ENCODE measurements at regions not wholly inside any gene's neighbourhood (a gene's known extent, or its start where the extent isn't known, plus 50 kb on each side); places are given as distances from the start of the nearest gene placed in this dataset.
"Not testable (repeated sequence)": the region's sequence is repeated elsewhere in the genome, so short reads cannot be mapped to it uniquely, and the experiment has no call there.

- no peak for DNase-seq
These were observed 241.4 kb upstream of the ACVR2A start for GRCh38 chr2:147603447-147603846.

- DNase-seq, result no peak
These were observed 244.2 kb upstream of the ACVR2A start for GRCh38 chr2:147600646-147601045.

DNA sequence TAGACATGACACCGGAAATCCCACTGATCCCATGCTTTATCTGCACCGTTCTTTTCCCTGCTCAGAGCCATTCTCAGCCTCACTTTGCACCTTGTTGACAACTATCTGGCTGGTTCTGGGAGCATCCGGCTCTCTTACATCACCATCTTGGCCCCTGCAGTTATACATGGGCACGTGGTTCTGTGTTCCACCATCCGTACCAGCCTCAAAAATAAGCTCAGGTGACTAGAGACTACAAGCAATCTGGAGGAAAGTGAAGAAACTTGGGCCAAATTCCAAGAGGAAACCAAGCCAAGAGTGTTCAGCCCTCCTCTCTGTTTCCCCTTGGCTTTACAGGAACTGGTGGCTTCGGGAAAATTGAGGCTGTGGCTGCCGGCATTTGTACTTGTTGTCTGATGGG lies 244.6 kb upstream of the ACVR2A start:
- DNase-seq, result no peak

DNA sequence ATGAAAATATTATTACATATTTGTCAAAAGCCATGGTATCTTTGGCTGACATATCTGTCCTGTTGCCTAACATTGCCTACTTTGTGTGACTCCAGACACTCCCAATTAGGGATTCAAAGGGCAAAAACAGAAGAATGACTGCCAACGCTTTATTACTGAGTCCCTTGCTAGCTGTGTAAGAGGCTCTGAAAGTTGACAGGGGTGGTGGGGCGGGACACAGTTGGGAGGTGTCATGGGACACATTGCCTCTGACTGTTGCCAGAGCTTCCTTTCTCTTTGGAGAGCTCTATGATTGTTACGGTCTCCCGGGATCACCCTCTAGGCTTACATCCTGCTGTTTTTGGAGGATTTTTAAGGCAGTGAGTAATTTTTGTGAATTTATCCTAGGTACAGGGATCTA lies 249.6 kb upstream of the ACVR2A start:
- DNase-seq, result no peak

GRCh38 chr2:147594038-147594437 lies 250.8 kb upstream of the ACVR2A start:
- no peak for DNase-seq

GRCh38 chr2:147592784-147593183 lies 252.0 kb upstream of the ACVR2A start:
- DNase-seq, result not testable (repeated sequence)

- no peak for DNase-seq
These were observed 255.7 kb upstream of the ACVR2A start for GRCh38 chr2:147589127-147589526.

- no peak for DNase-seq
These were observed 256.6 kb upstream of the ACVR2A start for GRCh38 chr2:147588191-147588590.

- DNase-seq, result no peak
These were observed 266.3 kb upstream of the ACVR2A start for GRCh38 chr2:147578529-147578928.

- DNase-seq, result no peak
These were observed 266.8 kb upstream of the ACVR2A start for GRCh38 chr2:147577998-147578380.

DNA sequence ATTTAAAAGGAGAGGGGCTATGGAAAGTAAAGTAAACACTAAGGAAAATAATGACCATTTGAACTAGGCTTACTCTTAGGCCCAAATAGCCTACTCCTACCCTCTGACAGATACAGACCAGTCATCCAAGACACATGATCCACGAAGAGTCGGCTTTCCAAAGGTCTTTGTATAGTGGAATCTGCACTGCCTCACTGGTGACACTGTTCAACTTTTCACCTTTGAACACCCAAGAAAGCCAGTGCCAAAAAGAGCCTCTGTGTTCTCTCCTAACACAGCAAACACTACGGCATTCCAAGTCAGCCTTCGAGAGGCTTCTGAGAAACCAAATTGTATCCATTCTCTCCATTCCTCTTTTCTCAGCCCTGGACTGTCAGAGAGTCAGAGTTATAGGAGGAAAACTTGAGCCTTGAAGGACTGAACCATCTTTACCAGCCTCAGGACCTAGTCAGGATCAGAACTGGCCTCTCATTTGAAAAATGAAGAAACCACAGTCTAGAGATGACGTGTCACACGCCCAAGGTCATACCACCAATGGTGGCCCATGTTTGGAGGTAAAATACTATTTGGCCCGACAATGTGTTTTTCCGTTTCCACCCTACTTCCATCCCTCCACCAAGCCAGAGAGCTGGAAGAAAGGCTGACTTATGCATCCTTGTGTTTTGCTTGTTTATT lies 267.4 kb upstream of the ACVR2A start:
- DNase-seq, result no peak

GRCh38 chr2:147575106-147575505 lies 269.7 kb upstream of the ACVR2A start:
- no peak for DNase-seq

DNA sequence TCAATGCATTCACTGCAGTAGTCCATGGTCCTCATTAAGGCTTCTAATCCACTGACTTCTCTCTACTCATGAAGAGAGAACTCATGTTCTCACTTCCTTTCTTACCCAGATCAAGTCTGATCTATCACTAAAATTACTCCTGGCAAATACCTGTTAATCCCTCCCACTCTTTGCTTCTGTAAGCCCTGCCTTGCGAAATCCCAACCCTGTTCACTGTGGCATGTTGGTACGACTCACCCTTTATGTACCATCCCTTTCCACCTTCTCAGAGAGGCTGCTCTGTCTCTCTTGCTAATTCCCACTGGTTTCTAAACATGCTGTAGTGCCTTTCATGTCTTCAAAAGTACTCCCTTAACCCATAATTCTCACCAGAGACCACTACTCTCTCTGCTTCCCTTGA lies 272.2 kb upstream of the ACVR2A start:
- DNase-seq, result no peak

GRCh38 chr2:147569426-147569825 lies 275.4 kb upstream of the ACVR2A start:
- DNase-seq, result no peak

DNA sequence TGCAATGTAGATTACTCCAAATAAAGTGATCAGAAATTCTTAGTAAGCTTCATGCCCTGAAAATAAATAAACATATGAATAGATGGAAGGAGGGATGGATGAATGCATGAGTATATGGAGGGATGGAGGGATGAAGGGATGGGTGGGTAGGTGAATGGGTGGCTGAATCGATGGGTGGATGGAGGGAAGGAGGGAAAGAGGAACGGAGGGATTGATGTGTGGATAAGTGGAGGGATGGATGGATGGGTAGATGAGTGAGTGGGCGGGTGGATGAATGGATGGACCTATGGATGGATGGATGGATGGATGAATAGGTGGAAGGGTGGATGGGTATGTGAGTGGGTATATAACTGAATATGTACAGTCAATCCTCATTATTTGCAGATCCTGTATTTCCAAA lies 276.7 kb upstream of the ACVR2A start:
- DNase-seq, result no peak

DNA sequence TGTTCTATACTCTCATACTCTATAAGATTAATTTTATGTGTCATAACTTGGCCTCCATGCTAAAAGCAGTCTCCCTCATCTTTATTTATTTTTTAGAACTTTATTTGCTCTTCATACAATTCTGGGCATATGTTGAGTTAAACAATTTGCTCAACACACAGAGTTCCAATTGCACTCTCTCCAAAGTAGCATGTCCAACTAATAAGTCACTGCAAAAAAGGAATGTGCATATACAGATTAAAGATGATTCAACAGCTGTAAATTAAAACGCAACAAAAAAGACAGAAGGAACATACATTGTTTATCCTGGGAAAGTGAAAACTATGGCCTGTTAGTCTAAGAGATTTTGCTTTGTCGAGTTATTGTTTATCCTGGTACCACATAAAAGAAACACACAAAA lies 277.7 kb upstream of the ACVR2A start:
- DNase-seq, result no peak

DNA sequence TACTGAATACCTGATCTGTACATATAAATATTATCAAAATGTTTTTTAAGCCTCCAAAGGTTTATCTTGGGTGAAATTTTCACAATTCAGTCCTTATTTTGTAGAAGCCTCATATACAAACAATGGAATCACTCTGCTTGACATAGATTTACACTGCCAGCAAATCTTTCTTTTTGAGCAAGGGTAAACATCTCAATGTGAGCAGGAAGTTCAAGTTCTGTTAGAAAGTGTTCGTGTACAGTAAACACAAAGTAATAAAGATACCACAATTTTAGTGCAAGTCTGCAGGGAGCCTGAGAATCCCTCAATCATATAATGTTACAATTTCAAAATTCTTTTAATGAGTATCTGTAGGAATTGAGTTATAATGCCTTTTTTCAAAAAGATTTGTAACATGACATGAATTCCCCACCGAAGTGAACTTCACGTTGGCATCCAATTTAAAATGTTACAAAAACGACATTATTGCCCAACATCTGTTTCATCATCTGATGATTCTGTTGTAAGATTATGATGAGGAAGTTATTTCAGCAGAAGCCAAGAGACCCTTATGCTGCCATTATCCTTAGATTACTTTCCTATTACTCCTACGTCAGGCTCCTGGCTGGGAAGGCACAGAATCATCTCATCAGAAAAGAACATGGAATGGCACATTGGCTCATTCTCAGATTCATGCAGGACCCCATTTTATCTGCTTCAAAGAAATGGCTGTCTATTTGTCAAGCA lies 283.9 kb upstream of the ACVR2A start:
- DNase-seq, result peak; percentile 28

DNA sequence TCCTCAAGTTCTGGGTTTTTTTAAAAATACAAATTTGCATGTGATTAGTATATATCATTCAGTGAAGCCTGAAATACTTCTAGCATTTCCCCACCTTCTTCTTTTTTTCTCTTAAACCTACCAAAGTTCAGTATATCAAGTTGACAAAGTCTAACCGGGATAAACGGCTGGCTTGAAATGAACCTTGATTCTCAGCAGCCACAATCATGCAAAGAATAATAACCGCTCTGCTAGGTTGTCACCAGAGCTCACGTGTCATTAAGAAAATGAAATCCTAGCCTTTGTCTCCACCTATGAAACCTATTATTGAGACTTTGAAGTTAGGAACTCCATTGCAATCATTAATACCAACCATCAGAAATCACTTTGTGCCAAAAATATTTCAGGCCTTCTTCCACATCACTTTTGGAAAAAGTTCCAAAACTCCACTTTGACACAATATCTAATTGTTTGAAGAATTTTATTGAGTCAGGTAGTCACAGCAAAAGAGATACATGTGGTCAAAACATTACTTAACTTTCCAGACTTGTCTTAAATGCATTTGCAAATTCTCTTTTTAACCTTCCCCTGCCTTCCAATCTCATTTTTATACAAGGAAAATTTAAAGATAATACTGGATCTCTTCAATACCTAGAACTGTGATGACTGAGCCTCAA lies 285.6 kb upstream of the ACVR2A start:
- no peak for DNase-seq

DNA sequence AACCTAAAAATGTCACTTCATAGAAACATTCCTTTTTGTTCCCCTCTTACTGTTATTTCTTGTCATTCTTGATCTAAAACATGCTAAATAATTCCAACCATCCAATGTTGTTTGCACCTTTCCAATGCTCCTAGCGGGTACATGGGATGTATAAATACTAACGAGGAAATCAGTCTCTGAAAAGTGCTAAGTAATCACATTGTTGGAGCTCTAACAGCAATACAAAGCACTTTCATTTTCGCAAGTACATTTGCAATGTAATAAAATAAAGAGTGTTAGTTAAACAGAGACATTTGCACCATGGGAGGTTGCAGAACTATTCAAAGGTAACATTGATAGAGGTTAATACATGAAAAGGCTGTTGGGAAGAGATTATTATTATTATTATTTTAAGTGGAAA lies 286.2 kb upstream of the ACVR2A start:
- DNase-seq, result no peak

DNA sequence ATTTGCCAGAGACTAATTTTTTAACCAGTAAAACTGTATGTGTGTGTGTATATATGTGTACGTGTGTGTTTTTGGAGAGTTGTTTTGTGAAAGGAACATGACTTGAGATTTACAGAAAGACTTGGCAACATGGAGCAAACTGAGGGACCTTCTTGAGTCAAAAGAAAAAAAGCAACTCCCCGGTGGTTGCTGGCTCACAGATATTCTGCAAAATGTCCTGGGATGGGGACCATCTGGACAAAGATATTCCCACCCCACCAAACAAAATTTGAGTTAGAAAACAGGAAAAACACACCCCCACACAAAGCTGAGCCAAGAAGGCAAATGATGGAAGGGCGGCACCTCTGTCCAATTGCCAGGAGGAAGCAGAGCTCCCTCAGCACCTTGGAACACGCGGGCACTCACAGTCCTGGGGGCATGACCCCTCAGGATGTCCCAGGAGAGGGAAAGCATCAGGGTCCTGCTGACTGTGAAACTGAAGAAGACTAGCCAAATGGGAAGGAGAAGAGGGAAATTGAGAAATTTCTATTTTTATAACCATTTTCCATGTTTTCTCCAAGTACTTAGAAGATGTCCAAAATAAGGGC lies 290.2 kb upstream of the ACVR2A start:
- DNase-seq, result no peak

GRCh38 chr2:147553775-147554271 lies 291.0 kb upstream of the ACVR2A start:
- DNase-seq, result no peak

DNA sequence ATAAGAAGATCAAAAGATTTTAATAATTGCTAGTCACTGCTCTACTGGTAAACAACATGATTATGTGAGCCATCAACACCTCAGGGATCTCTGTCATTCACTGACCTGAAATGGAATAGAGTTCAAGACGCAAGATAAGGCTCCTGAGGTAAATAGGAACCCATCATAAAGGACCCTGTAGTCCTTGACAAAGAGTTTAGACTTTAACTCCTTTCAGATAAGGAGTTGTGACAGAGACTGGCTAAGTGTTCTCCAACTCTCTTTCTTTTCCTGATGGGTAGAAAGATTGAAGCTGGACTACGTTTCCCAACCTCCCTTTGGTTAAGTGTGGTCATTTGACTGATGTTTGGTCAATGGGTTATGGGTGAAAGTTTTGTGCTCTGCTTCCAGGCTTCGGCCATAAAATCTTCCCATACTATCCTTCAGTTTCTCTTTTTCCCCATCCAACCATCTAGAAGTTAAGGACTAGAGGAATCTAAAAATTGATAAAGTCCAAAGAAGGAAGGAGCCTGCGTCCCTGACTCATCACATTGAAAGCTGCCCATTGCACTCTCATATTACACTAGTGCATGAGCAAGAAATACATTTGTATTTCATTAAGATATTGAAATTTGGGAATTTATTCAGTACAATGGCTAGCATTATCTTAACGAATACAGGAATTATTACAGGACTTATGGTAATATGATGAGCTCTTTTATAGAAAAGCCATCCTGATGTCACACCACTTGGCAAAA lies 293.7 kb upstream of the ACVR2A start:
- DNase-seq, result no peak

DNA sequence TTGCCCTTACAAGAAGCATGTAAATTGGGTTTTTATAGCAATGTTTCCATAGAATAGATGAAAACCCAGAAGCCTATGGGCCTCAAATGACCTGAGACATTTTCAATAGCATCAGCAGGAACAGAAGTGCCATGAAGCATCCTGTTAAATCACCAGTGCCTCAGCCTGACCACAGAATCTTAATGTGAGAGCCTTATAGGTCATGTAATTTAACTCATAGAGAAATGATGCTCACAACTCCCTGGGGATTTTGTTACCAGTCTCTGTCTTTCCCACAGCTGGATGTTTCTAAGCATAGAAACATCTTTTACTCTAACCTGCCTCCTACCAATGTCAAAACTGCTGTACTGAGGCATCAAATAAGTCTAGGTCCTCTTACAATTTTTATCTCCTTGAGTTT lies 295.8 kb upstream of the ACVR2A start:
- DNase-seq, result no peak
